Epithelial cell of proximal tubule (primary cell): ENCODE measurements at regions not wholly inside any gene's neighbourhood (a gene's known extent, or its start where the extent isn't known, plus 50 kb on each side); places are given as distances from the start of the nearest gene placed in this dataset.

Experiments
- DNase-seq: peaks from one replicate; pipeline ENCODE4 v3.0.0-alpha.2; 2011; ENCODE audit warnings: low read depth
- H3K4me3 ChIP-seq: 2 replicates; pipeline ENCODE4 v1.5.1; 2011; ENCODE audit warnings: low read depth, mild to moderate bottlenecking, low read length
- CTCF ChIP-seq: conservative IDR thresholded peaks from 2 replicates; pipeline ENCODE4 v1.5.1; 2012; ENCODE audit warnings: low read depth, mild to moderate bottlenecking, low read length

DNA sequence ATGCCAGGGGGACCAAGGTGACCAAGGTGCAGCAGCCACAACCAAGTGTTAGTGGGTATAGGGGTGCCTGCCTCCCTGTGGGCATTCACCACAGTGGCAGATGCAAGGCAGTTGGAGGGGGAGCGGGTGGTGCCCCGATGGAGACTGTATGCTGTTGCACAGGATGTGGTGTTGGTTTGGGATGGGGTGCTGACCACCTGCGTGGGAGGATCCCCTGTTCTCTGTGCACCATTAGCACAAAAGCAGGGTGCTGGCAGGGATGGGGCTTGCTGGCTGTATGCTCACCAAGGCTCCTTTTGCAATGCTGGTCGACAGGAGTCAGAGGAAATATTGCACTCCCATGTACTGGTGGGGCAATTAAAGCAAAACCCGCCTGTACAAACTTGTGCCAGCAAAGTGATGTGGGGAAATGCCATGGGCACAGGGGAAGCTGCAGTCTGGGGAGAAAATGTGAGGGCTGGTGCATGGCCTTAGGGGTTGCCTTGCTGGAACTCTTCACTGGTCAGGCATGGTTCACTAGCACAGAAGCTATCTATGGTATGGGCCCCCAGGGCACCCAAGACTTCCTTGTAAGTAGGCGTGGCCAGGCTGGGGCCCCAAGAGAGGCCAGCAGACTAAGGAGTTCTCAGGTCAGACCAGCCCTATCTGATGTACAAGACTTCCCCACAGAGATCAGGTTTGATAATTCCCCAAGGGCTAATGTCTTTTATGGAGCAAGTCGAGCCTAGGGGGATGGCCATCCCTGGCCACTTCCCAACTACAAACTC, 51.9 kb upstream of the GNAT3 start:
- TF ChIP-seq CTCF, result no peak
- no peak overlapping the region for H3K4me3 ChIP-seq
- no peak for DNase-seq

GRCh38 chr7:80565554-80565953, 53.7 kb upstream of the GNAT3 start:
- DNase-seq, result no peak
- no peak for TF ChIP-seq CTCF
- no peak overlapping the region for H3K4me3 ChIP-seq

- TF ChIP-seq CTCF, result no peak
- no peak overlapping the region for H3K4me3 ChIP-seq
- peak; percentile 79 for DNase-seq
Observed at GRCh38 chr7:80581486-80582260, 56.8 kb upstream of the CD36 start.

DNA sequence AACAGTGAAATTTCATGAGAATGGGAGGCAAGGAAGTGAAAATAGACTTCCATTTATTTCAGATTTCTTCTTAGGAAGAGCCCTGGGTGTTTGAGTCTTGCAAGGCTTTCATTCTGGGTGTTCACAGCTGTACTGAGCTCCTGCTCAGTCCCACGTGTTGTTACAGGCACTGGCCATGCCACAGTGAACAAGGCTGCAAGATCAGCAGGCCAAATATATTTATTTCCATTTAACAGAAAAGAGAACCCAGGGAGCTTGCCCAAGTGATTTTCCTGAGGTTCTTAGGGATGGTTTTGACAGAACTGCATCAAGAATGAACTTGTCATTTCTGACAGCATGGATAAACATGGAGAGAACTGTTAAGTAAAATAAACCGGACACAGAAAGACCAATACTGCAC, 54.5 kb upstream of the CD36 start:
- no peak for DNase-seq
- H3K4me3 ChIP-seq, result no peak overlapping the region
- no peak for TF ChIP-seq CTCF

GRCh38 chr7:80584778-80585177, 53.7 kb upstream of the CD36 start:
- H3K4me3 ChIP-seq, result no peak overlapping the region
- DNase-seq, result peak; percentile 82
- TF ChIP-seq CTCF, result no peak

DNA sequence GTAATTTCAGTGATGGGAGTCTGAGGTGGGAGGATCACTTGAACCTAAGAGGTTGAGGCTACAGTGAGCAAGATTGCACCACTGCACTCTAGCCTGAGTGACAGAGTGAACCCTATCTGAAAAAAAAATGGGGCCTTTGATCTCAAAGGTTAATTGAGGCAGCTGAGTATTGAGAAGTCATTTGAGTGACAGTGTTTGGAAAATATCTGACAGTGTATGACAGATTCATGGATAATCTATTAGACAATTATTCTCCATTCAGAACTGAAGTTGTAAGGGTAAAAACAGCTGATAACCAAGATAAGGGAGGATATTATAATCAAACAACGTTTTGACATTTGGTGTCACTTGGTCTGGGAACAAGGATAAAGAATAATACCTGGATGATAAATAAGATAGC, 50.9 kb upstream of the CD36 start:
- H3K4me3 ChIP-seq, result no peak overlapping the region
- TF ChIP-seq CTCF, result no peak
- DNase-seq, result no peak
